Activated T-helper 9 cell treated with anti-CD3 and anti-CD28 coated beads, Interleukin-2, amount 50 U/mL, for 16 hours (primary cell): ENCODE measurements at regions not wholly inside any gene's neighbourhood (a gene's known extent, or its start where the extent isn't known, plus 50 kb on each side); places are given as distances from the start of the nearest gene placed in this dataset.
"Not testable (repeated sequence)": the region's sequence is repeated elsewhere in the genome, so short reads cannot be mapped to it uniquely, and the experiment has no call there.

Experiments used
- DNase-seq: peaks from one replicate; pipeline ENCODE4 v3.0.0-alpha.2; 2020; ENCODE audit warnings: low read depth

DNA sequence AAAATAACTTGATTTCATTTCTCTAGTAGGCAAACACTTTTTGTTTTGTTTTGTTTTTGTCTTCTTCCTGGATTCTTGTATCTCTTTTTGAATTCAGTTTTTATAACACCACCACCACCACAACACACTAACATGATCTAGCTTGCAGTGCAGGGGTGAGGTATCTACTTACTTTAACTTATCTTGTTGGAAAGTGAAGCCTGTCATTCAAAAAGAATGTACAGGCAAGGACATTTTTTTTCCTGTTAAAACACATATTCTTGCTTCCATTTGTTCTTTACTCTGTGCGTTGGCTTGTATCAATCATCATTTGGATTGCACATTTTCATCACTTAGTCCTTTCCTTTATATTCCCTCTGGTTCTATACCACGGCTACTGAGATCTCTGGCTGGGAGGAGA, 824.2 kb downstream of the PLCL1 start:
- no peak for DNase-seq

- DNase-seq, result no peak
Observed at GRCh38 chr2:198622986-198623730, 818.8 kb downstream of the PLCL1 start.

- no peak for DNase-seq
Observed at GRCh38 chr2:198615972-198616371, 811.6 kb downstream of the PLCL1 start.

DNA sequence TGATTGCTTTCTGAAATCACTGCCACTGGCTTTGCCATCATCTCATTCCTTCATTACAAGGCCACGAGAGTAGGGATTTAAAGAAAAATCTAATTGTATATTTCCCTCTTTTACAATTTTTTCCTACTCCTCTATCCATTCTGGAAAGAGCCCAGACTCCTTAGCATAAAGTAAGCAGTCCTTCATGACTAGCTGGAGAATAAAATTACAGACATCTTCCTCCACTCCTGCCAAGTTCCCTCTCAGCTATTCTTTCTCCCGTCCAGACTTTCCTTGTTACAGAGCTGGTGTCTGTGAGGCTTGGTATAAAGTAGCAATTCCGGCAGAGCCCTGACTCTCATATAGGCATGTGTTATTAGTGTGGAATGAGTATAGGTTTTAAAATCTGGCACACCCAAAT, 806.8 kb downstream of the PLCL1 start:
- no peak for DNase-seq

- DNase-seq, result no peak
Observed at GRCh38 chr2:198604599-198604998, 800.2 kb downstream of the PLCL1 start.

GRCh38 chr2:198602986-198603385, 798.6 kb downstream of the PLCL1 start:
- DNase-seq, result not testable (repeated sequence)

- DNase-seq, result no peak
Observed at GRCh38 chr2:198597648-198598047, 793.3 kb downstream of the PLCL1 start.

DNA sequence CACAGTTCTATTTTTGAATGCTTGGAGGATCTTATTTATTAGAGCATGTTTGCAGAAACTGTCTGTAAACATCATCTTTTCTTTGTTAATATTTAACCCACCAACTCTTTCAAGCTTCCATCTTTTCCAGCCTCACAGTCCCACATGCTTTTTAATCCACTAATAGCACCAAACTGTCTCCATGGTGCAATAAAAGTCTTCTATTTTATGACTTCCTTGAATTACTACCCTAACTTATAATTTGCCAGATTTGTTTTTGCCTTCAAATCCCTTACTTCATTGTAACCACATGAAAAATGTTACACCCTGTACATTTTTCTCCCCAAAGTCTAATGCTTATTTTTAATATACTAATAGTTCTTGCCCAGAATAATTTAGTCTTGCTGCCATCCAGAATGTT, 792.6 kb downstream of the PLCL1 start:
- no peak for DNase-seq

DNA sequence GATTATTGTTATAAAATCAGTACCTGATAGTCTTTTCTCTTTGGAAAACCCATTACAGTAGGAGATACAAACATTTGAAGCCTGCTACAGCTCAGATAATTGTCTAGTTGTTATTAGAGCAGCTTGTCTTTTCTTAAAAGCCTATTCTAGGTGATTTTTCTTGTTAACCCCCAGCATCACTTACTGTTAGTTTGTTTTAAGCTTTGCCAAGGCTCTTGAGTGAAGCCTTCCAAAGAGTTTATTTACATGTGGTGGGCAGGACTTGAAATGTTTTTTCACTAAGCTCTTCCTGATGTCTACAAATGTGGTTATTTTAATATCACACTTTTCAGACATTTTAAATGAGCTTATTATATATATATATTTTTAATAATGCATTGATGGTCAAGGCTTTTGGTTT, 791.3 kb downstream of the PLCL1 start:
- no peak for DNase-seq

GRCh38 chr2:198591586-198591985, 787.2 kb downstream of the PLCL1 start:
- DNase-seq, result no peak

- no peak for DNase-seq
Observed at GRCh38 chr2:198587741-198588140, 783.3 kb downstream of the PLCL1 start.

GRCh38 chr2:198587240-198587639, 782.8 kb downstream of the PLCL1 start:
- no peak for DNase-seq

GRCh38 chr2:198571393-198571792, 767.0 kb downstream of the PLCL1 start:
- no peak for DNase-seq

DNA sequence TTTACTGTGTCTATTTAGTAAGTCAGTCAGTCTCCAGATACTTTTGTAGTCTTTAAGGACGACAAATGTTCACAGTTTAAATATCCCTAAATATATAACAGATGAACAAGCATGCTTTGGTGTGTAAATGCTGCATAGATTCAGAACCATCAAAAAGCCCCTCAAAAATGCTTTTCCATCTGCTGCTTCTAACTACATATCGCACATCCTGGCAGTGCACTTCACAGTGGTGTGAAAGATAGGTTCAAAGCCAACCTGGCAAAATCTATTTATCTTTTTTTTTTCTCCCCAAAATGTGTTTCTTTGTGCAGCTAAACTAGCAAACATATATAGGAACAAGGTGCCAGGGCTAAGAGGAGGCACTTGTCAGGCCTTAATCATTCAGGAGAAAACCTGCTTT, 753.8 kb downstream of the PLCL1 start:
- no peak for DNase-seq

GRCh38 chr2:198546122-198546521, 741.7 kb downstream of the PLCL1 start:
- DNase-seq, result no peak

DNA sequence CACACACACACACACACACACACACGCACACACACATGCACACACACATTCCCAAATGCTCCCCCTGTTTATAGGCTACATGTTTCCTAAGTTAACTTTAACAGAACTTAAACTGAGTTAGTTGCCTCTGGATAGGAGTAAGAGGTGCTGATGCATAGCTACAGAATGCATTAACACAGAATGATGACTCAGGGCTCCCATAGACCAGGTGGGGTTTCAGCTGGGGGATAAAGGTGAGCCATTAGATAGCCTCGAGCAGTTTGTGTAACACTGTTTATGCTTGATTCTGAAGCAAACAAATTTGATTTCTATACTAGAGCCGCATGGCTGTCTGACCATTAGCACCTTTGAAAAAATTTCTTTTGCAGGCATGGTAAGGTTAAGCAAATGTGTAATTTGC, 741.0 kb downstream of the PLCL1 start:
- no peak for DNase-seq

DNA sequence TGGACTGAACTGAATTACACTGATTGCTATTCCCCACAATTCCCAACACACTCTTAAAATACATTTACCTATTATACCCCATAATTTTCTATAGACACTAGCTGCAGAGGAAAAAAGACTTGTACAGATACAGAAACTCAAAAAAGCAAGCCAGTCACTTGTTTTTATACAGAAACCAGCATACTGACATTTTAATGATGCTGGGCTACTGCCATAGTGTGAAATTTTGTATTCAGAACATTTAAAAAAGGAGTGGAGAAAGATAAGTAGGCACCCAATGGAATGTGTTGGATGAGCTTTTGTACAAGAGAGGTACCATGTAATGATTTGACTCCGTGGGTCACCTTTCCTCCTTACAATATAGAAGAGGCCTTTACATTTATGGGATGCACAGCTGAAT, 740.1 kb downstream of the PLCL1 start:
- DNase-seq, result no peak

DNA sequence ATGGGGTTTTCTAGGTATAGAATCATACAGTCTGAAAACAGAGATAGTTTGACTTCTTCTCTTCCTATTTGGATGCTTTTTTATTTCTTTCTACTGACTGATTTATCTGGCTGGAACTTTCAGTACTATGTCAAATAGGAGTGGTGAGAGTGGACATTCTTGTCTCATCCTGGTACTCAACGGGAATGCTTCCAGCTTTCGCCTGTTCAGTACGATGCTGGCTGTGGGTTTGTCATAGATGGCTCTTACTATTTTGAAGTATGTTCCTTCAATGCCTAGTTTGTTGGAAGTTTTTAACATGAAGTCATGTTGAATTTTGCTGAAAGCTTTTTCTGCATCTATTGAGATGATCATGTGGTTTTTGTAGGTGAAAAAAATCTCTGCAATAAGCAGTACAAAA, 730.4 kb downstream of the PLCL1 start:
- DNase-seq, result no peak

DNA sequence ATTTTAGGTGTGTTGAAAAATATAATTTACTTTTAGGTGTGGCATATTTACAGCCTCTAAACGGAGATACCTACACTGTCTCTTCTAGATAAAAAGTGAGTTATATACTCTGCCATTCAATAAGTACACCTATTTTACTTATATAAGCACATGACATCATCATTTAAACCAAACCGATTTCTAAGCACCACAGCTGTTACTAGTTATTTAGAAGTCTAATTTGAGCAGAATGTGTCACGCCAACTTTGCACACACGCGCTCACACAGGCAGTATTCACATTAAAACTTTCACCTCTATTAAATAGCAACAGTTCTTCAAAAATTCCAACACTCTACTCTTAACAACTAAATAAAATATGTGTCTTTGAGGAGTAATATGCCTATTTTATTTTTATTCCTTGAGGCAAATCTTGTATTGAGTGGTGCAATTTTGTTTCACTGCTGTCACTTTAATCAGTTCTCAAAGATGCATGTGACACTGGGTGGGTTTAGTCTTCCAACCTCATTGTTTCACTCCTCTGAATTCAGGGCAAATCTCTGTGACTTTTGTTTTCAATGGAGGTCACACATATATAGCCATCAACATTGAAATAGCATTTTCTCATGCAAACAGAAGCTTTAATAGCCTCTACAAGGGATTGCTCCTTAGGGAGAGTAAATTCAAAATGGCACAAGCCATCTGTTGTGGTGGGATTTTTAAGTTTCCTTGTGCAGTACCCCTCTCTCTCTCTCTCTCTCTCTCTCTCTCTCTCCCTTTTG, 721.0 kb downstream of the PLCL1 start:
- DNase-seq, result no peak

DNA sequence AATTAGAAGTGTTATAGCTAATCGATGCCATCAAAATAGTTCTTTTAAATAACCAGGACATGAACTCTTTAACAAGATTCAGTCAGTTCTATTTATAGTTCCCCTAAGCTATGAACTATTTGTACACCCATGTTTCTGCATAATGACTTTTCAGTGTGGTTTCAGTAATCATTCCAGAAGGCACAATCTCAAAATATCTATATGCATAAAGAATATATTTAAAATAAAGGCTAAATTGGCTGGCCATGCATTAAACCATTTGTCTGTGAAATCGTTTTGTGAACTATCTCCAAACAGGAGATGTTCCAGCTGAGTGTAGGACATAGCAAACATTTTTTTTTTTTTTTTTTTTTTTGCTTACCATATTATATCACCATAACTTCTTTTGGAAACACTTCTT, 719.3 kb downstream of the PLCL1 start:
- no peak for DNase-seq

DNA sequence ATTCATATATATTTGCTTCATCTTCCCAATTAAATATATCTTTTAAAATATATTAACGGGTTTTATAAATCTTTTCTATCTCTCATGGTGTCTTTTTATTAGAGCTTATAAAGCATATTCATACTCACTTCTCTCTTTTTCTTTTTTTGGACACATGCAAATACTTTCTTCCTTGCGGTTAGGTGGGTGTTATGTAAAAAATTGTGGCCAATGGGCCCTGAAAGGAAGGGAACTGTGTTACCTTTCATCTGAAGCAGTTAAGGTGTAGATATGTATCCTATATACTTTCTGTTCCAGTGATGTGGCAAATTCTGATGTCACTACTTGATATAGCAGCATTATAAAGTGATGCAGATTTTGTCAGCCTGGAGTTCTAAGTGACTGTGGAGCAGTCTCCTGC, 714.5 kb downstream of the PLCL1 start:
- no peak for DNase-seq

- no peak for DNase-seq
Observed at GRCh38 chr2:198517976-198518375, 713.6 kb downstream of the PLCL1 start.

DNA sequence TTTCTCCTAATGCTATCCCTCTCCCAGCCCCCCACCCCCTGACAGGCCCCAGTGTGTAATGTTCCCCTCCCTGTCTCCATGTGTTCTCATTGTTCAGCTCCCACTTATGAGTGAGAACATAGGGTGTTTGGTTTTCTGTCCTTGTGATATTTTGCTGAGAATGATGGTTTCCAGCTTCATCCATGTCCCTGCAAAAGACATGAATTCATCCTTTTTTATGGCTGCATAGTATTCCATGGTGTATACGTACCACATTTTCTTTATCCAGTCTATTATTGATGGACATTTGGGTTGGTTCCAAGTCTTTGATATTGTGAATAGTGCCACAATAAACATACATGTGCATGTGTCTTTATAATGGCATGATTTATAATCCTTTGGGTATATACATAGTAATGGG, 704.2 kb downstream of the PLCL1 start:
- DNase-seq, result not testable (repeated sequence)

DNA sequence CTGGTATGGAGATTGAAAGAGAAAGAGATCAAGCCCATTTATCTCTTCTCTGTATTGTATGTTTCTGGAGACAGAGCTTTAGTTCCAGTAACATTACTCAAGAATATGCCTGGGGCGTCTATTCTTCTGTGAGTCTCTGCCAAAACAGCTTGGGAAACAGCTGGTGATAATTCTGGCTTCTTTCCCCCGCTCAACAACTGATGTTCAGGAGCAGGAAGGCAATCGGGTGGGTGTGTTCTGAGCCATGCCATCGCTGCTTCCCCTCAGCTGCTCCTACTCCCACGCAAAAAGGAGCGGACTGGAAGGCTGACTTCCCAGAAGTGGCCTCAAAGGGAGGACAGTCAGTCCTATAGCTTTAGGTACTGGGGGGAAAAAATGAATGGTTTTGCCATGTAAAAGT, 695.1 kb downstream of the PLCL1 start:
- DNase-seq, result no peak
